ENCODE measurements at regions not wholly inside any gene's neighbourhood (a gene's known extent, or its start where the extent isn't known, plus 50 kb on each side); places are given as distances from the start of the nearest gene placed in this dataset.

DNA sequence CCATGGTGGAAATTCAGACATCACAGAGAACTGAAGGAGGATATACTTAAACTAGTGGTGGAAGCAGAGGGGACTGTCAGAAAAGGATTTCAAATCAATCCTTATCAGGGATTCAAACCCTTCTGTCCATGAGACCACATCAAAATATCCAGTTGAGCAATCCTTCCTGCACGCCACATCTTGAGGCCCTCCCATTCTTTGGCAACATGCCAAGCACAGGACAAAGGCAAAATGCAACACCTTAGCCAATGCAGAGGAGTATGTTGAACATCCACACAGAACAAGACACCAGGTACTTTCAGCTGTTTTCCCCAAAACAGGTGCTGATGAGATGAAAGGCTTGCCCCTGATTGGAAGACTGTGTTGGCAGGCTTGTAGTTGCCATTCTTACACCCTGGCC, 81.8 kb upstream of the PLXNA2 start:
- TF ChIP-seq, protein P1, sequence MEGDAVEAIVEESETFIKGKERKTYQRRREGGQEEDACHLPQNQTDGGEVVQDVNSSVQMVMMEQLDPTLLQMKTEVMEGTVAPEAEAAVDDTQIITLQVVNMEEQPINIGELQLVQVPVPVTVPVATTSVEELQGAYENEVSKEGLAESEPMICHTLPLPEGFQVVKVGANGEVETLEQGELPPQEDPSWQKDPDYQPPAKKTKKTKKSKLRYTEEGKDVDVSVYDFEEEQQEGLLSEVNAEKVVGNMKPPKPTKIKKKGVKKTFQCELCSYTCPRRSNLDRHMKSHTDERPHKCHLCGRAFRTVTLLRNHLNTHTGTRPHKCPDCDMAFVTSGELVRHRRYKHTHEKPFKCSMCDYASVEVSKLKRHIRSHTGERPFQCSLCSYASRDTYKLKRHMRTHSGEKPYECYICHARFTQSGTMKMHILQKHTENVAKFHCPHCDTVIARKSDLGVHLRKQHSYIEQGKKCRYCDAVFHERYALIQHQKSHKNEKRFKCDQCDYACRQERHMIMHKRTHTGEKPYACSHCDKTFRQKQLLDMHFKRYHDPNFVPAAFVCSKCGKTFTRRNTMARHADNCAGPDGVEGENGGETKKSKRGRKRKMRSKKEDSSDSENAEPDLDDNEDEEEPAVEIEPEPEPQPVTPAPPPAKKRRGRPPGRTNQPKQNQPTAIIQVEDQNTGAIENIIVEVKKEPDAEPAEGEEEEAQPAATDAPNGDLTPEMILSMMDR (IDR thresholded peaks at IDR 0.05): no peak
- TF ChIP-seq EP300 (IDR thresholded peaks at IDR 0.05): no peak
- no peak for TF ChIP-seq POLR2A (IDR thresholded peaks at IDR 0.05)
- no peak for TF ChIP-seq POLR2AphosphoS5 (IDR thresholded peaks at IDR 0.05)
